ENCODE measurements at regions not wholly inside any gene's neighbourhood (a gene's known extent, or its start where the extent isn't known, plus 50 kb on each side); places are given as distances from the start of the nearest gene placed in this dataset.

DNA sequence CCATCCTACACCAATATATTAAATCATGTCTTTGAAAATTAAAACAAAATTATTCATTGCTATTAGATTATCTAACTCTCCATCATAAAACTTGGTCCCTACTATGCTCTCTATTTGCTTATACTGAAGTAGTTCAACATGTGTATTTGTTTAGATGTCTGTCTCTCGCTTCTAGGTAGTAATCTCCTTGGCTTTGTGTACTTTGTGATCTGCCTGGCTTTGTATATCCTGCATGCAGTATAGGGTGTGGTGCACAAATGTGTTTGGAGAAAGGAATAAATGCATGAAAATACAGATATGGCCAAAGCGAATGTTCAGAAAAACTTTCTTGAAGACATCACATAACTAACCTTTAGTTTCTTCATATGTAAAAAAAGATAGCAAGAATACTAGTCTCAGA is 246.6 kb upstream of the LRFN5 start:
- Histone ChIP-seq H3K4me1 (ENCODE audit: control insufficient read depth in 1 of 2, insufficient read depth in 2 of 2, low read depth in 1 of 2, low read length in 1 of 2) (no peaks in the 10 kb centered on the region), H3K79me2 (ENCODE audit: insufficient read depth) (no peaks in the 10 kb centered on the region), H3K9ac (no peak overlapping the region), H3K9me2 (no peaks in the 10 kb centered on the region), H3F3A (replicated peaks; ENCODE audit: insufficient read depth) (no peaks in the 10 kb centered on the region), H3K27ac (ENCODE audit: low read depth in 2 of 2, low read length in 1 of 2) (no peak overlapping the region), H3K9me3 (no peaks in the 10 kb centered on the region), H3K36me3 (replicated peaks in 1 of 2; ENCODE audit: control insufficient read depth in 1 of 2, insufficient read depth in 2 of 2, low read length in 1 of 2) (no peaks in the 10 kb centered on the region), H3K4me2 (no peak overlapping the region), H2AFZ (ENCODE audit: low read depth) (no peak overlapping the region), H4K20me1 (ENCODE audit: insufficient read depth) (no peaks in the 10 kb centered on the region), H3K4me3 (ENCODE audit: low read depth in 2 of 2, low read length in 1 of 2) (no peak overlapping the region), H3K27me3 (ENCODE audit: insufficient read depth) (no peaks in the 10 kb centered on the region)
- DNase-seq, result no peak
- ChIA-PET POLR2A (no interaction called here), CTCF (no interaction called here)
- TF ChIP-seq JUND (IDR thresholded peaks at IDR 0.05) (no peak), RXRA (IDR thresholded peaks at IDR 0.05; ENCODE audit: borderline replicate concordance, low read depth) (no peak), TEAD4 (IDR thresholded peaks at IDR 0.05; ENCODE audit: borderline replicate concordance, insufficient read depth) (no peak), FOXM1 (IDR thresholded peaks at IDR 0.05; ENCODE audit: low read depth) (no peak), GABPA (IDR thresholded peaks at IDR 0.05; ENCODE audit: low read depth) (no peak)
- TF ChIP-seq, protein P1, sequence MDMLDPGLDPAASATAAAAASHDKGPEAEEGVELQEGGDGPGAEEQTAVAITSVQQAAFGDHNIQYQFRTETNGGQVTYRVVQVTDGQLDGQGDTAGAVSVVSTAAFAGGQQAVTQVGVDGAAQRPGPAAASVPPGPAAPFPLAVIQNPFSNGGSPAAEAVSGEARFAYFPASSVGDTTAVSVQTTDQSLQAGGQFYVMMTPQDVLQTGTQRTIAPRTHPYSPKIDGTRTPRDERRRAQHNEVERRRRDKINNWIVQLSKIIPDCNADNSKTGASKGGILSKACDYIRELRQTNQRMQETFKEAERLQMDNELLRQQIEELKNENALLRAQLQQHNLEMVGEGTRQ (IDR thresholded peaks at IDR 0.05; ENCODE audit: borderline replicate concordance, low read depth, low read length), result no peak
- TF ChIP-seq, protein P2, sequence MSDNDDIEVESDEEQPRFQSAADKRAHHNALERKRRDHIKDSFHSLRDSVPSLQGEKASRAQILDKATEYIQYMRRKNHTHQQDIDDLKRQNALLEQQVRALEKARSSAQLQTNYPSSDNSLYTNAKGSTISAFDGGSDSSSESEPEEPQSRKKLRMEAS (IDR thresholded peaks at IDR 0.05; ENCODE audit: low read depth), result no peak
- 60% methylated on average over 2 of the region's 2 CpGs for WGBS (ENCODE audit: low lambda C conversion rate)

DNA sequence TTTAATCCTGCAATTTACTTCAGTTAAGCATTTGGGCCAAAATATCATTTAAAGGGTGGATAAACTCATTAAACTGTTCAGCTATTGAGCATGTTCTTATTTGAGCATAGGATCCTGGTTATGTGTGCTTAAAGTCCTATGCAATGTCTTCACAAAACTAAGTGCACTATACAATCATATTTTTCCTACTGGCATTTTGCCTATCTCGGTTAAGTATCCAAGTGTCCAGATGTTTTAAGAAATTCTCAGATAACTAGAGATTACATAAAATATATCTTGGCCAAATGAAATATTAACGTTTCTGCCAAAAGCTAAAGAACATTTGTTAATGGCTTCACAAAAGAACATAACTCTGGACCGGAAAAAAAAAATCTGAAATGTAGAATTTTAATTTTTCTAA is 250.8 kb upstream of the LRFN5 start:
- ChIA-PET CTCF (no interaction called here), POLR2A (no interaction called here)
- no peak overlapping the region for H3K4me3 ChIP-seq (ENCODE audit: low read depth in 2 of 2, low read length in 1 of 2)
- no peak overlapping the region for H2AFZ ChIP-seq (ENCODE audit: low read depth)
- H3K9ac ChIP-seq, result no peak overlapping the region
- no peak overlapping the region for H3K4me2 ChIP-seq
- H3K79me2 ChIP-seq (ENCODE audit: insufficient read depth), result no peaks in the 10 kb centered on the region
- H3K9me3 ChIP-seq, result no peaks in the 10 kb centered on the region
- no peak for DNase-seq
- H3K36me3 ChIP-seq (replicated peaks in 1 of 2; ENCODE audit: control insufficient read depth in 1 of 2, insufficient read depth in 2 of 2, low read length in 1 of 2), result no peaks in the 10 kb centered on the region
- H3K9me2 ChIP-seq, result no peaks in the 10 kb centered on the region
- TF ChIP-seq FOXJ3 (CRISPR knock-in tag; IDR thresholded peaks at IDR 0.05) (no peak), CHD2 (IDR thresholded peaks at IDR 0.05; ENCODE audit: low read length, partially characterized antibody) (no peak), FOSL2 (IDR thresholded peaks at IDR 0.05; ENCODE audit: borderline replicate concordance, low read depth) (no peak), YY1 (IDR thresholded peaks at IDR 0.05; ENCODE audit: low read depth) (no peak), RAD21 (IDR thresholded peaks at IDR 0.05; ENCODE audit: low read length) (no peak)
- TF ChIP-seq, protein P2 (IDR thresholded peaks at IDR 0.05; ENCODE audit: low read depth), result no peak
- TF ChIP-seq, protein P3, sequence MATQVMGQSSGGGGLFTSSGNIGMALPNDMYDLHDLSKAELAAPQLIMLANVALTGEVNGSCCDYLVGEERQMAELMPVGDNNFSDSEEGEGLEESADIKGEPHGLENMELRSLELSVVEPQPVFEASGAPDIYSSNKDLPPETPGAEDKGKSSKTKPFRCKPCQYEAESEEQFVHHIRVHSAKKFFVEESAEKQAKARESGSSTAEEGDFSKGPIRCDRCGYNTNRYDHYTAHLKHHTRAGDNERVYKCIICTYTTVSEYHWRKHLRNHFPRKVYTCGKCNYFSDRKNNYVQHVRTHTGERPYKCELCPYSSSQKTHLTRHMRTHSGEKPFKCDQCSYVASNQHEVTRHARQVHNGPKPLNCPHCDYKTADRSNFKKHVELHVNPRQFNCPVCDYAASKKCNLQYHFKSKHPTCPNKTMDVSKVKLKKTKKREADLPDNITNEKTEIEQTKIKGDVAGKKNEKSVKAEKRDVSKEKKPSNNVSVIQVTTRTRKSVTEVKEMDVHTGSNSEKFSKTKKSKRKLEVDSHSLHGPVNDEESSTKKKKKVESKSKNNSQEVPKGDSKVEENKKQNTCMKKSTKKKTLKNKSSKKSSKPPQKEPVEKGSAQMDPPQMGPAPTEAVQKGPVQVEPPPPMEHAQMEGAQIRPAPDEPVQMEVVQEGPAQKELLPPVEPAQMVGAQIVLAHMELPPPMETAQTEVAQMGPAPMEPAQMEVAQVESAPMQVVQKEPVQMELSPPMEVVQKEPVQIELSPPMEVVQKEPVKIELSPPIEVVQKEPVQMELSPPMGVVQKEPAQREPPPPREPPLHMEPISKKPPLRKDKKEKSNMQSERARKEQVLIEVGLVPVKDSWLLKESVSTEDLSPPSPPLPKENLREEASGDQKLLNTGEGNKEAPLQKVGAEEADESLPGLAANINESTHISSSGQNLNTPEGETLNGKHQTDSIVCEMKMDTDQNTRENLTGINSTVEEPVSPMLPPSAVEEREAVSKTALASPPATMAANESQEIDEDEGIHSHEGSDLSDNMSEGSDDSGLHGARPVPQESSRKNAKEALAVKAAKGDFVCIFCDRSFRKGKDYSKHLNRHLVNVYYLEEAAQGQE (IDR thresholded peaks at IDR 0.05; ENCODE audit: low read depth, low read length), result no peak
- WGBS (ENCODE audit: low lambda C conversion rate), result 42% methylated on average over 3 of the region's 3 CpGs
- no peaks in the 10 kb centered on the region for H3K4me1 ChIP-seq (ENCODE audit: control insufficient read depth in 1 of 2, insufficient read depth in 2 of 2, low read depth in 1 of 2, low read length in 1 of 2)
- no peaks in the 10 kb centered on the region for H3K27me3 ChIP-seq (ENCODE audit: insufficient read depth)
- H3F3A ChIP-seq (replicated peaks; ENCODE audit: insufficient read depth), result no peaks in the 10 kb centered on the region
- H3K27ac ChIP-seq (ENCODE audit: low read depth in 2 of 2, low read length in 1 of 2), result no peak overlapping the region
- no peaks in the 10 kb centered on the region for H4K20me1 ChIP-seq (ENCODE audit: insufficient read depth)
